ENCODE measurements at regions not wholly inside any gene's neighbourhood (a gene's known extent, or its start where the extent isn't known, plus 50 kb on each side); places are given as distances from the start of the nearest gene placed in this dataset.

GRCh38 chr12:45582986-45583659, 146.4 kb upstream of the ARID2 start:
- no peak for TF ChIP-seq CTCF (IDR thresholded peaks at IDR 0.05; ENCODE audit: insufficient read depth, low read length, poor library complexity, severe bottlenecking)
- Histone ChIP-seq H3K36me3 (ENCODE audit: control insufficient read depth, insufficient read depth, low read length) (no peaks in the 10 kb centered on the region), H3K4me3 (replicated peaks; ENCODE audit: low read depth, low read length) (no peak overlapping the region), H3K27me3 (replicated peaks; ENCODE audit: control insufficient read depth, insufficient read depth, low read length) (no peaks in the 10 kb centered on the region)
- DNase-seq (ENCODE audit: extremely low read depth, insufficient read length), result no peak

GRCh38 chr12:45584336-45584735, 145.2 kb upstream of the ARID2 start:
- no peaks in the 10 kb centered on the region for H3K27me3 ChIP-seq (replicated peaks; ENCODE audit: control insufficient read depth, insufficient read depth, low read length)
- H3K36me3 ChIP-seq (ENCODE audit: control insufficient read depth, insufficient read depth, low read length), result no peaks in the 10 kb centered on the region
- no peak for TF ChIP-seq CTCF (IDR thresholded peaks at IDR 0.05; ENCODE audit: insufficient read depth, low read length, poor library complexity, severe bottlenecking)
- no peak for DNase-seq (ENCODE audit: extremely low read depth, insufficient read length)
- H3K4me3 ChIP-seq (replicated peaks; ENCODE audit: low read depth, low read length), result no peak overlapping the region

- H3K36me3 ChIP-seq (ENCODE audit: control insufficient read depth, insufficient read depth, low read length), result no peaks in the 10 kb centered on the region
- H3K4me3 ChIP-seq (replicated peaks; ENCODE audit: low read depth, low read length), result no peak overlapping the region
- TF ChIP-seq CTCF (IDR thresholded peaks at IDR 0.05; ENCODE audit: insufficient read depth, low read length, poor library complexity, severe bottlenecking), result no peak
- no peak for DNase-seq (ENCODE audit: extremely low read depth, insufficient read length)
- H3K27me3 ChIP-seq (replicated peaks; ENCODE audit: control insufficient read depth, insufficient read depth, low read length), result no peaks in the 10 kb centered on the region
Observed at GRCh38 chr12:45585522-45586230, 143.8 kb upstream of the ARID2 start.

GRCh38 chr12:45586486-45586885, 143.0 kb upstream of the ARID2 start:
- no peaks in the 10 kb centered on the region for H3K27me3 ChIP-seq (replicated peaks; ENCODE audit: control insufficient read depth, insufficient read depth, low read length)
- no peak for TF ChIP-seq CTCF (IDR thresholded peaks at IDR 0.05; ENCODE audit: insufficient read depth, low read length, poor library complexity, severe bottlenecking)
- H3K36me3 ChIP-seq (ENCODE audit: control insufficient read depth, insufficient read depth, low read length), result no peaks in the 10 kb centered on the region
- DNase-seq (ENCODE audit: extremely low read depth, insufficient read length), result no peak
- no peak overlapping the region for H3K4me3 ChIP-seq (replicated peaks; ENCODE audit: low read depth, low read length)

GRCh38 chr12:45587012-45587411, 142.5 kb upstream of the ARID2 start:
- no peaks in the 10 kb centered on the region for H3K36me3 ChIP-seq (ENCODE audit: control insufficient read depth, insufficient read depth, low read length)
- TF ChIP-seq CTCF (IDR thresholded peaks at IDR 0.05; ENCODE audit: insufficient read depth, low read length, poor library complexity, severe bottlenecking), result no peak
- H3K4me3 ChIP-seq (replicated peaks; ENCODE audit: low read depth, low read length), result no peak overlapping the region

More at GRCh38 chr12:45587012-45587411, 142.5 kb upstream of the ARID2 start:
- DNase-seq (ENCODE audit: extremely low read depth, insufficient read length), result no peak
- H3K27me3 ChIP-seq (replicated peaks; ENCODE audit: control insufficient read depth, insufficient read depth, low read length), result no peaks in the 10 kb centered on the region

Measured in GM06990 (cell line).